Epithelial cell of proximal tubule (primary cell): ENCODE measurements at regions not wholly inside any gene's neighbourhood (a gene's known extent, or its start where the extent isn't known, plus 50 kb on each side); places are given as distances from the start of the nearest gene placed in this dataset.

Experiments used
- DNase-seq: peaks from one replicate; pipeline ENCODE4 v3.0.0-alpha.2; 2011; ENCODE audit warnings: low read depth
- H3K4me3 ChIP-seq: 2 replicates; pipeline ENCODE4 v1.5.1; 2011; ENCODE audit warnings: low read depth, mild to moderate bottlenecking, low read length
- TF ChIP-seq, protein P1 (sequence below): conservative IDR thresholded peaks from 2 replicates; pipeline ENCODE4 v1.5.1; 2012; ENCODE audit warnings: low read depth, mild to moderate bottlenecking, low read length

GRCh38 chr9:27963836-27964235 is 390.6 kb upstream of the C9orf72 start:
- no peak overlapping the region for H3K4me3 ChIP-seq
- no peak for DNase-seq
- TF ChIP-seq, protein P1, sequence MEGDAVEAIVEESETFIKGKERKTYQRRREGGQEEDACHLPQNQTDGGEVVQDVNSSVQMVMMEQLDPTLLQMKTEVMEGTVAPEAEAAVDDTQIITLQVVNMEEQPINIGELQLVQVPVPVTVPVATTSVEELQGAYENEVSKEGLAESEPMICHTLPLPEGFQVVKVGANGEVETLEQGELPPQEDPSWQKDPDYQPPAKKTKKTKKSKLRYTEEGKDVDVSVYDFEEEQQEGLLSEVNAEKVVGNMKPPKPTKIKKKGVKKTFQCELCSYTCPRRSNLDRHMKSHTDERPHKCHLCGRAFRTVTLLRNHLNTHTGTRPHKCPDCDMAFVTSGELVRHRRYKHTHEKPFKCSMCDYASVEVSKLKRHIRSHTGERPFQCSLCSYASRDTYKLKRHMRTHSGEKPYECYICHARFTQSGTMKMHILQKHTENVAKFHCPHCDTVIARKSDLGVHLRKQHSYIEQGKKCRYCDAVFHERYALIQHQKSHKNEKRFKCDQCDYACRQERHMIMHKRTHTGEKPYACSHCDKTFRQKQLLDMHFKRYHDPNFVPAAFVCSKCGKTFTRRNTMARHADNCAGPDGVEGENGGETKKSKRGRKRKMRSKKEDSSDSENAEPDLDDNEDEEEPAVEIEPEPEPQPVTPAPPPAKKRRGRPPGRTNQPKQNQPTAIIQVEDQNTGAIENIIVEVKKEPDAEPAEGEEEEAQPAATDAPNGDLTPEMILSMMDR: no peak

- TF ChIP-seq, protein P1: no peak
- no peak for DNase-seq
- no peak overlapping the region for H3K4me3 ChIP-seq
Observed at GRCh38 chr9:27967210-27967609, 393.9 kb upstream of the C9orf72 start.

- TF ChIP-seq, protein P1: no peak
- no peak overlapping the region for H3K4me3 ChIP-seq
- DNase-seq: no peak
Observed at GRCh38 chr9:27977931-27978330, 404.6 kb upstream of the C9orf72 start.

DNA sequence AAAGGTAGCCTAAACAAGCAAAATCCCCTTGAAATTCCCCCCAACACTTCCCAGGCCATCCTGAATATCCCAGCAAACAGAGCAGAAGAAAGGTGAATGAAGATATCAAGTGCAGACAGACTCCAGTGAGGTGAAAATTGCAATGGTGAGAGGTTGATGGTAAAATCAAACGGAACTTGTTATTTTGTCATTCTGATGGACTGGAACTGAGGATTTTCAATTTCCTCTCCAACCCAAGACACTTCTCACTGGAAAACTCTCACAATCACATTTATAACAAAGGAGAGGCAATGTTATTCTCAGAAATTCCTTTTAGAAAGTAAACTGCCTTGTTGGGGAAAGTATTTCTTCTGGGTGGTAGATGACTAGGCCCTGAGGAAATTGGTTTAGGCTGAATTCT is 412.4 kb upstream of the C9orf72 start:
- no peak for DNase-seq
- H3K4me3 ChIP-seq: no peak overlapping the region
- TF ChIP-seq, protein P1: no peak

DNA sequence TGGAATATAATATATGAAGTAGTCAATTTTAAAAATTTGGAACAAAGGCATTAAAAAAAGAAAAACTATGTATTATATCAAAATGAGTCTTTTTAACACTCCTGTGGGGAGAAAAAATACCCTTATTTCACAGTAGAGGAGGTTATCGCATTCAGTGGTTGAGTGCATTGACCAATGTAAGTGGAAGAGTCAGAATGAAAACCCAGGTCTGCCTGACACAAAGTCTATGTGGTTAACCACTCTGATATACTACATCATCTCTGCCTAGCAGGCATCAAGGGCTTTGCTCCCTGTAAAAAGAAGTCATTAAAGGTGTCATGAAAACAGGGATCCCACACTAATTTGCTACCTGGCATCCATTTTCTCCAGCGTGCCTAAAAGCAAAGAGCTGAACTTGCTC is 417.2 kb upstream of the C9orf72 start:
- no peak overlapping the region for H3K4me3 ChIP-seq
- no peak for DNase-seq
- TF ChIP-seq, protein P1: no peak

DNA sequence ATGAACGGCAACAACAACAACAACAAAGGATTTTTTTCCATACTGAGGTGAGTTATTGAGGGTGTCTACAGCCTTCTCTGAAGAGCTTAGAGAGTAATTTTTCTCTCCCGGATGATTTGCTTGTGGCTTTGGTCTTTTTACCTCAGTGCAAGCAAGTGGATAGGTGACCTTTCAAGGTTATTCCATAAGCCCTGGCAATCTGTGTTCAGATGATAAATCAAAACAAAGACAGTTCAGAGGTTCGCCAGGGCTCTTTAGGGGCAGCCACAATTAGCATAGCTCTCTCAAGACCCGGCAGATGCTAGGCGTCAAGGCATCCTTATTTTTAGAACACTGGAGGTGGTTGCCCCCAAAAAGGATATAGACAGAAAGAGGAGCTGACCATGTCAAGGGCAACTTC is 417.9 kb upstream of the C9orf72 start:
- H3K4me3 ChIP-seq: no peak overlapping the region
- no peak for DNase-seq
- TF ChIP-seq, protein P1: no peak

GRCh38 chr9:28001096-28001495 is 427.8 kb upstream of the C9orf72 start:
- TF ChIP-seq, protein P1: no peak
- no peak overlapping the region for H3K4me3 ChIP-seq
- DNase-seq: no peak
